Heart right ventricle (tissue), 16 donors: ENCODE measurements at regions not wholly inside any gene's neighbourhood (a gene's known extent, or its start where the extent isn't known, plus 50 kb on each side); places are given as distances from the start of the nearest gene placed in this dataset.
A peak's percentile ranks its signal among the peaks of the same experiment; 100 is the strongest.

ENCODE experiments used
- ATAC-seq, 8 donors: fragments of 200-7000 bp; cut with Tn5 transposase; one replicate each; pipeline ENCODE4 v1.9.1; 2020; ENCODE audit warnings: mild to moderate bottlenecking in 8 of 8, moderate library complexity in 8 of 8, moderate number of reproducible peaks in 1 of 8
- DNase-seq, 2 donors: peaks; one replicate each; pipeline ENCODE4 v3.0.0-alpha.2; 2020
- H3K27ac ChIP-seq, 10 donors: fragments of 200-600 bp; sonication (generic) in 2 of 10; one replicate each; pipeline versions ENCODE4 v1.5.0 to v1.8.0; 2020 to 2022; ENCODE audit warnings: mild to moderate bottlenecking in 3 of 10
- H3K27me3 ChIP-seq, 7 donors: fragments of 200-600 bp; one replicate each; pipeline ENCODE4 v1.8.0; 2021 to 2022; ENCODE audit warnings: mild to moderate bottlenecking in 2 of 7
- H3K36me3 ChIP-seq, 9 donors: fragments of 200-600 bp; sonication (generic) in 1 of 9; one replicate each; pipeline versions ENCODE4 v1.5.0 to v1.8.0; 2020 to 2022; ENCODE audit warnings: mild to moderate bottlenecking in 2 of 9
- H3K4me1 ChIP-seq, 9 donors: fragments of 200-600 bp; sonication (generic) in 1 of 9; one replicate each; pipeline versions ENCODE4 v1.5.0 to v1.8.0; 2020 to 2022; ENCODE audit warnings: mild to moderate bottlenecking in 4 of 9
- H3K4me3 ChIP-seq, 10 donors: fragments of 200-600 bp; sonication (generic) in 2 of 10; one replicate each; pipeline versions ENCODE4 v1.5.0 to v1.8.0; 2020 to 2022; ENCODE audit warnings: mild to moderate bottlenecking in 7 of 10, moderate library complexity in 2 of 10
- H3K9me3 ChIP-seq, 11 donors: fragments of 200-600 bp in 10 of 11; sonication (generic) in 2 of 11; one replicate each; pipeline versions ENCODE4 v1.5.0 to v1.8.0; 2013 to 2022; ENCODE audit warnings: mild to moderate bottlenecking in 2 of 11, control low read depth in 1 of 11, moderate library complexity in 1 of 11
- CTCF ChIP-seq, 9 donors: fragments of 200-600 bp; sonication (generic) in 2 of 9; IDR thresholded peaks; one replicate each; pipeline versions ENCODE4 v1.5.0 to v1.8.0; 2021 to 2022; ENCODE audit warnings: antibody characterized with exemption in 9 of 9, mild to moderate bottlenecking in 5 of 9, moderate library complexity in 1 of 9
- WGBS, 2 donors: extraction: QIAGEN DNeasy Blood & Tissue Kit; methylation state at CpG; one replicate each; pipeline ENCODE4 v1.1.7; 2013; ENCODE audit warnings: inconsistent platforms in 1 of 2; 5-methylcytosine and 5-hydroxymethylcytosine counted together
- intact Hi-C, 10 donors: fragments of 100-400 bp; cut with DNase I; formaldehyde crosslinking; loops; one replicate each; pipeline versions ENCODE4 v1.11.1 to v1.14.2; 2022
- donor health status: Arrhythmogenic right ventricular cardiomyopathy.
- donor health status: ischemic (EF 13 %, LVEDD 7.1; RV severe dilation, severe dysfunction).
- donor health status: healthy with polysubstance abuse.
- donor health status: DM: no; HTN: yes; CAD: no.
- donor health status: DM: no; HTN: no; CAD: no.
- donor health status: ischemic (EF 25% LVEDD 6.9; RV normal size, moderate dysfunction).
- donor health status: ischemic (EF 25% LVEDD 5.7; RV mildly dilated, moderate dysfunction).
- donor health status: healthy.
- donor health status: DM: yes; HTN: yes; CAD: no.
- donor health status: Ischemic cardiomyopathy.
- donor health status: ischemic (EF 35%, LVEDD 5.7; RV mildly dilated, moderate dysfunction).
- donor health status: nonischemic (EF 11% LVEDD 7.7; RV severe dilation, severe dysfunction).
- donor health status: DM: yes; HTN: yes; CAD: no.
- donor health status: PGD.
- donor health status: ischemic (EF 29% LVEDD 5.4; RV normal size, mild dysfunction).
- donor health status: nonischemic (EF 23%, LVEDD 6.1; RV moderate dilation, normal function).

- WGBS, 2 donors = 62 to 65% methylated on average over 5 of the region's 5 CpGs
- H3K4me3 ChIP-seq = no peak overlapping the region
Measured at GRCh38 chr2:235219048-235219447, 267.2 kb downstream of the SH3BP4 start.

DNA sequence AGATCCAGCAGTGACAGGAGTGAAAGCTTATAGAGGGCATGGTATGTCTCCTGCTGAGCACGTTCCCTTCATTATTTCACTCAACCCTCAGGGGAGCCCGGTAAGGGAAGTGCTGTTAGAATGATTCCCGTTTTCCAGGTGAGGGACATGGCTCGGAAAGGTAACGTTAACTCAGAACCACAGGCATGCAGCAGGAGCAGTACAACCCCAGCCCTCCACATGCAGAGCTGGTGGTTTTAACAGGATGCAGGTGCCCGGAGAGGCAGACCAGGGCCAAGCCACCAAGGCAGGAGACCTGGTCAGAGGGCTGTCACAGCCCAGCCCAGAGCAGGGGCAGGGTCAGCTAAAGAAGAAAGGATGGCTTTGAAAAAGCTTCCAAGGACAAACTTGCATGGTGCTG lies 268.5 kb downstream of the SH3BP4 start:
- Histone ChIP-seq H3K9me3 (peaks cover 0 to 10% (median 0%) of the 10 kb centered on the region in 11 donors), H3K27ac (no peak overlapping the region), H3K4me3 (no peak overlapping the region), H3K4me1 (no peaks in the 10 kb centered on the region), H3K36me3 (no peaks in the 10 kb centered on the region), H3K27me3 (peaks cover 0 to 12% (median 0%) of the 10 kb centered on the region in 7 donors)
- ATAC-seq (no peak), DNase-seq (no peak)
- no peak for TF ChIP-seq CTCF (IDR thresholded peaks at IDR 0.05)
- 89% methylated on average over 6 of the region's 6 CpGs for WGBS, 2 donors
- intact Hi-C loops = no loop called here

More at GRCh38 chr2:235219048-235219447, 267.2 kb downstream of the SH3BP4 start:
- peaks cover 0 to 8% (median 0%) of the 10 kb centered on the region in 11 donors for H3K9me3 ChIP-seq
- peak overlapping the region in 1 of 10 donors; percentile 45 for H3K27ac ChIP-seq
- ATAC-seq = peak in 1 of 8 donors; percentile 23
- peaks cover 0 to 13% (median 0%) of the 10 kb centered on the region in 7 donors for H3K27me3 ChIP-seq
- intact Hi-C loops = no loop called here
- DNase-seq = no peak
- H3K4me1 ChIP-seq = no peaks in the 10 kb centered on the region
- H3K36me3 ChIP-seq = no peaks in the 10 kb centered on the region
- TF ChIP-seq CTCF (IDR thresholded peaks at IDR 0.05) = no peak

GRCh38 chr2:235223011-235223410 lies 270.8 kb upstream of the AGAP1 start:
- Histone ChIP-seq H3K9me3 (peaks cover 0 to 10% (median 0%) of the 10 kb centered on the region in 11 donors), H3K27ac (no peak overlapping the region), H3K4me1 (no peaks in the 10 kb centered on the region), H3K27me3 (peaks cover 0 to 22% (median 5%) of the 10 kb centered on the region in 7 donors), H3K4me3 (no peak overlapping the region), H3K36me3 (no peaks in the 10 kb centered on the region)
- no peak for ATAC-seq
- no peak for TF ChIP-seq CTCF (IDR thresholded peaks at IDR 0.05)
- intact Hi-C loops = no loop called here
- no peak for DNase-seq

GRCh38 chr2:235224410-235224809 lies 269.4 kb upstream of the AGAP1 start:
- DNase-seq (no peak), ATAC-seq (no peak)
- WGBS, 2 donors = 93 to 96% methylated on average over 5 of the region's 5 CpGs
- Histone ChIP-seq H3K9me3 (peaks cover 0 to 10% (median 0%) of the 10 kb centered on the region in 11 donors), H3K4me3 (no peak overlapping the region), H3K27me3 (peaks cover 0 to 28% (median 15%) of the 10 kb centered on the region in 7 donors), H3K27ac (no peak overlapping the region), H3K36me3 (no peaks in the 10 kb centered on the region), H3K4me1 (no peaks in the 10 kb centered on the region)
- TF ChIP-seq CTCF (IDR thresholded peaks at IDR 0.05) = no peak
- intact Hi-C loops = no loop called here
